IMR-90 (cell line): ENCODE measurements at regions not wholly inside any gene's neighbourhood (a gene's known extent, or its start where the extent isn't known, plus 50 kb on each side); places are given as distances from the start of the nearest gene placed in this dataset.

ENCODE experiments used
- ATAC-seq: fragments of 200-7000 bp; cut with Tn5 transposase; 2 replicates; pipeline ENCODE4 v1.9.1; 2020; ENCODE audit warnings: low read depth, mild to moderate bottlenecking, moderate library complexity
- BruUV-seq: library from RNA; stranded (reverse); fragments of 400-500 nt; replicated peaks from 2 replicates; lab custom pipeline; 2021; lab: Mats Ljungman, UMichigan
- CTCF ChIA-PET: fragments of 300-600 bp; formaldehyde crosslinking; extraction: SDS; loops from one replicate; lab custom pipeline; 2021; ENCODE audit warnings: antibody characterized with exemption; lab: Yijun Ruan, JAX
- POLR2A ChIA-PET: fragments of 300-600 bp; sonication (Branson Sonifier 250); formaldehyde crosslinking; loops from one replicate; lab custom pipeline; 2022; ENCODE audit warnings: antibody characterized with exemption; ENCODE audit not compliant: unreplicated experiment; lab: Charles Lee
- DNase-seq: peaks from one replicate; pipeline ENCODE4 v3.0.0; 2013
- H2AFZ ChIP-seq: replicated peaks from 2 replicates; pipeline ENCODE3; 2013; ENCODE audit warnings: low read length, mild to moderate bottlenecking; ENCODE audit not compliant: poor library complexity
- H2AK5ac ChIP-seq: 2 replicates; pipeline ENCODE4 v1.6.1; 2013; ENCODE audit warnings: low read depth, low read length, inconsistent platforms
- H2AK9ac ChIP-seq: replicated peaks from 2 replicates; pipeline ENCODE3; 2013; ENCODE audit warnings: mild to moderate bottlenecking, low read depth, low read length, moderate library complexity; ENCODE audit not compliant: poor library complexity
- H2BK120ac ChIP-seq: 2 replicates; pipeline ENCODE4 v1.6.1; 2013; ENCODE audit warnings: low read depth, low read length, inconsistent platforms
- H2BK15ac ChIP-seq: 3 replicates; pipeline ENCODE4 v1.6.1; 2013; ENCODE audit warnings: low read depth, low read length, inconsistent platforms
- H2BK20ac ChIP-seq: 2 replicates; pipeline ENCODE4 v1.6.1; 2013; ENCODE audit warnings: low read depth, mild to moderate bottlenecking, inconsistent platforms, low read length, moderate library complexity
- H2BK5ac ChIP-seq: 2 replicates; pipeline ENCODE4 v1.6.1; 2013; ENCODE audit warnings: mild to moderate bottlenecking, low read depth, low read length, inconsistent platforms; ENCODE audit not compliant: poor library complexity, severe bottlenecking
- H3K14ac ChIP-seq: replicated peaks from 2 replicates; pipeline ENCODE4 v1.6.1; 2013; ENCODE audit warnings: low read depth, low read length, inconsistent platforms
- H3K18ac ChIP-seq: 2 replicates; pipeline ENCODE4 v1.6.1; 2013; ENCODE audit warnings: low read depth, low read length, control low read depth
- H3K23ac ChIP-seq: 2 replicates; pipeline ENCODE4 v1.6.1; 2013; ENCODE audit warnings: low read depth, low read length, inconsistent platforms
- H3K27ac ChIP-seq: 2 replicates; pipeline ENCODE4 v1.5.1; 2013; ENCODE audit warnings: mild to moderate bottlenecking, control low read depth, low read length; ENCODE audit not compliant: insufficient read depth
- H3K27me3 ChIP-seq: 2 replicates; pipeline ENCODE4 v1.6.1; 2013; ENCODE audit warnings: low read length; ENCODE audit not compliant: control insufficient read depth, insufficient read depth
- H3K36me3 ChIP-seq: 2 replicates; pipeline ENCODE4 v1.6.1; 2013; ENCODE audit warnings: low read length, mixed read lengths; ENCODE audit not compliant: control insufficient read depth, insufficient read depth
- H3K4ac ChIP-seq: 2 replicates; pipeline ENCODE4 v1.6.1; 2013; ENCODE audit warnings: low read depth, low read length, inconsistent platforms
- H3K4me1 ChIP-seq: 2 replicates; pipeline ENCODE4 v1.6.1; 2013; ENCODE audit warnings: low read length, mixed read lengths; ENCODE audit not compliant: control insufficient read depth, insufficient read depth
- H3K4me2 ChIP-seq: 2 replicates; pipeline ENCODE4 v1.6.1; 2013; ENCODE audit warnings: low read depth, mild to moderate bottlenecking, control low read depth, low read length, moderate library complexity
- H3K4me3 ChIP-seq: 2 replicates; pipeline ENCODE4 v1.5.1; 2013; ENCODE audit warnings: low read depth, mild to moderate bottlenecking, control low read depth, low read length, moderate library complexity; ENCODE audit not compliant: insufficient read depth
- H3K56ac ChIP-seq: 2 replicates; pipeline ENCODE4 v1.6.1; 2013; ENCODE audit warnings: low read length, inconsistent platforms; ENCODE audit not compliant: insufficient read depth; ENCODE audit errors: extremely low read depth
- H3K79me1 ChIP-seq, 2 experiments: 2 replicates each; pipeline ENCODE4 v1.6.1; 2013; ENCODE audit warnings: low read length in 2 of 2, inconsistent platforms in 1 of 2, low read depth in 1 of 2
- H3K9ac ChIP-seq: 2 replicates; pipeline ENCODE4 v1.6.1; 2013; ENCODE audit warnings: low read depth, low read length, control low read depth
- H3K9me1 ChIP-seq: 2 replicates; pipeline ENCODE4 v1.6.1; 2013; ENCODE audit warnings: low read length, inconsistent platforms; ENCODE audit not compliant: insufficient read depth
- H3K9me3 ChIP-seq: 2 replicates; pipeline ENCODE4 v1.6.1; 2013; ENCODE audit warnings: low read length; ENCODE audit not compliant: control insufficient read depth, insufficient read depth
- H4K20me1 ChIP-seq: 2 replicates; pipeline ENCODE4 v1.6.1; 2013; ENCODE audit warnings: low read length, inconsistent platforms; ENCODE audit not compliant: insufficient read depth
- H4K5ac ChIP-seq: 2 replicates; pipeline ENCODE4 v1.6.1; 2013; ENCODE audit warnings: mild to moderate bottlenecking, low read depth, low read length, control low read depth
- H4K8ac ChIP-seq, 2 experiments: 2 replicates each; pipeline ENCODE4 v1.6.1; 2013; ENCODE audit warnings: low read depth in 2 of 2, low read length in 2 of 2, control low read depth in 1 of 2, inconsistent platforms in 1 of 2
- H4K91ac ChIP-seq: 2 replicates; pipeline ENCODE4 v1.6.1; 2013; ENCODE audit warnings: low read depth, low read length, inconsistent platforms; ENCODE audit not compliant: insufficient read depth
- FOS ChIP-seq: fragments of 150-350 bp; IDR thresholded peaks from 2 replicates; pipeline ENCODE4 v1.6.1; 2016; ENCODE audit warnings: low read depth, low read length
- NFE2L2 ChIP-seq: fragments of 150-350 bp; IDR thresholded peaks from 2 replicates; pipeline ENCODE4 v1.6.1; 2016; ENCODE audit warnings: low read depth, mild to moderate bottlenecking, low read length
- WGBS, 2 experiments: methylation state at CpG; one replicate each; pipeline versions ENCODE4 v1.1.5 to v1.1.7; 2013; ENCODE audit warnings: missing lambda C conversion rate in 2 of 2; ENCODE audit not compliant: insufficient read length in 1 of 2; ENCODE audit errors: extremely low coverage in 2 of 2; 5-methylcytosine and 5-hydroxymethylcytosine counted together
- dilution Hi-C: fragments of 300-500 bp; cut with HindIII; formaldehyde crosslinking; loops from one replicate; pipeline ENCODE4 v1.14.3; 2018; ENCODE audit warnings: low sequenced_read_pairs; ENCODE audit not compliant: unreplicated experiment
- in situ Hi-C: fragments of 300-500 bp; cut with MboI; formaldehyde crosslinking; loops from 3 replicates; pipeline ENCODE4 v1.14.3; 2019; ENCODE audit warnings: low sequenced_read_pairs, inconsistent platforms, mixed read lengths
- intact Hi-C: fragments of 100-400 bp; cut with micrococcal nuclease; formaldehyde crosslinking; loops from 2 replicates; pipeline ENCODE4 v1.10.0; 2022
- TF ChIP-seq, protein P1 (sequence below): fragments of 150-350 bp; IDR thresholded peaks from 2 replicates; pipeline ENCODE4 v1.6.1; 2016; ENCODE audit warnings: low read depth, mild to moderate bottlenecking, low read length, moderate library complexity, borderline replicate concordance

GRCh38 chr15:81478354-81478753, 104.3 kb upstream of the TMC3 start:
- H2BK15ac ChIP-seq = no peak overlapping the region
- H3K4me1 ChIP-seq = no peaks in the 10 kb centered on the region
- H4K20me1 ChIP-seq = no peaks in the 10 kb centered on the region
- in situ Hi-C loops = loop anchor here (10.0 kb wide), 2 partner anchors 456 to 566 kb away; partner anchors contain the start of gene MEX3B
- H3K79me1 ChIP-seq = no peaks in the 10 kb centered on the region
- H3K27me3 ChIP-seq = no peaks in the 10 kb centered on the region
- no peaks in the 10 kb centered on the region for H3K36me3 ChIP-seq
- H3K14ac ChIP-seq = no peak overlapping the region
- H4K8ac ChIP-seq = no peak overlapping the region
- no peak overlapping the region for H3K18ac ChIP-seq
- no peaks in the 10 kb centered on the region for H3K9me1 ChIP-seq
- no TSS peak for BruUV-seq
- no peak overlapping the region for H2AFZ ChIP-seq
- no peak overlapping the region for H2BK120ac ChIP-seq
- H3K56ac ChIP-seq = no peak overlapping the region
- ChIA-PET POLR2A (no interaction called here), CTCF (no interaction called here)
- no peak overlapping the region for H2BK5ac ChIP-seq
- no peak overlapping the region for H2AK5ac ChIP-seq
- H4K91ac ChIP-seq = no peak overlapping the region
- H3K23ac ChIP-seq = no peak overlapping the region
- WGBS, 2 experiments = no CpG with 5 or more reads among the region's 2 CpGs
- no peak for ATAC-seq
- no peaks in the 10 kb centered on the region for H3K9me3 ChIP-seq
- H3K4me2 ChIP-seq = no peak overlapping the region
- H3K27ac ChIP-seq = no peak overlapping the region
- H3K4me3 ChIP-seq = no peak overlapping the region
- H2AK9ac ChIP-seq = no peak overlapping the region
- intact Hi-C loops = no loop called here
- TF ChIP-seq FOS (no peak), NFE2L2 (peak; percentile 39; the same call in 1 of the 2 replicates)
- TF ChIP-seq, protein P1, sequence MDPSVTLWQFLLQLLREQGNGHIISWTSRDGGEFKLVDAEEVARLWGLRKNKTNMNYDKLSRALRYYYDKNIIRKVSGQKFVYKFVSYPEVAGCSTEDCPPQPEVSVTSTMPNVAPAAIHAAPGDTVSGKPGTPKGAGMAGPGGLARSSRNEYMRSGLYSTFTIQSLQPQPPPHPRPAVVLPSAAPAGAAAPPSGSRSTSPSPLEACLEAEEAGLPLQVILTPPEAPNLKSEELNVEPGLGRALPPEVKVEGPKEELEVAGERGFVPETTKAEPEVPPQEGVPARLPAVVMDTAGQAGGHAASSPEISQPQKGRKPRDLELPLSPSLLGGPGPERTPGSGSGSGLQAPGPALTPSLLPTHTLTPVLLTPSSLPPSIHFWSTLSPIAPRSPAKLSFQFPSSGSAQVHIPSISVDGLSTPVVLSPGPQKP = no peak
- dilution Hi-C loops = no loop called here
- peak; percentile 10 for DNase-seq
- H3K4ac ChIP-seq = no peak overlapping the region
- H2BK20ac ChIP-seq = no peak overlapping the region
- no peak overlapping the region for H3K9ac ChIP-seq
- H4K5ac ChIP-seq = no peak overlapping the region
